Stimulated activated CD4-positive, alpha-beta T cell treated with anti-CD3 and anti-CD28 coated beads, TNF-alpha, amount 100 ng/mL, for 24 hours (primary cell): ENCODE measurements at regions not wholly inside any gene's neighbourhood (a gene's known extent, or its start where the extent isn't known, plus 50 kb on each side); places are given as distances from the start of the nearest gene placed in this dataset.

Experiments
- DNase-seq, 3 experiments: peaks; one replicate each; pipeline ENCODE4 v3.0.0-alpha.2; 2020; ENCODE audit warnings: low read depth in 3 of 3

DNA sequence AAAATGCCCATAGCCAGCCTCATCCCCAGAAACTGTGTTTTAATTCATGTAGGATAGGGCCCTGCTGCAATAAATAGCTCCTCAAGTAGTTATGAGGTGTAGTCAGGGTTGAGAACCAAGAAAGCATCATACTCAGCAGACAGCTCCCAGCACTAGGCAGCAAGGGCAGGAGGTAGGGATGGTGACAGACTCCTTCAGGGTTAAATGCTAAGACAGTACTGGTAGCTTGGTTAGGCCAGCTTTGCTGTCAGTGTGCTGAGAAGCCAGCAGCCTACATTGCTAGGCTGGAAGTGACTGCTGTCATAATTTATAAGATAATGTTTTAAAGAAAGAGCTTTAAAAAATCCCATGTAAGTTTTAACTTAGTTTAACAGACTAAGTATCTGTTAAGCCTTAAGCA lies 113.9 kb upstream of the IMMP2L start:
- DNase-seq, result no peak

DNA sequence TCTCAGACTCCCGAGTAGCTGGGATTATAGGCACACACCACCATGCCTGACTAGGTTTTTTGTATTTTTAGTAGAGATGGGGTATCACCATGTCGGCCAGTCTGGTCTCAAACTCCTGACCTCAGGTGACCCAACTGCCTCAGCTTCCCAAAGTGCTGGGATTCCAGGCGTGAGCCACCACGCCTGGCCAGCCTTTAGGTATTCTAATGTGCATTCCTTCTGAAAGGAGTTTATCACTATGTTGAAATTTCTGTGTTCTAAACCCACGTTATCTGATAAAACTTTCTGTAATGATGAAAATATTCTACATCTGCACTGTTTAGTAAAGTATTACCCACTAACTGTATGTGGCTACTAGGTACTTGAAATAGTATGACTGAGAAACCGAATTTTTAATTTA lies 110.6 kb upstream of the IMMP2L start:
- no peak for DNase-seq

DNA sequence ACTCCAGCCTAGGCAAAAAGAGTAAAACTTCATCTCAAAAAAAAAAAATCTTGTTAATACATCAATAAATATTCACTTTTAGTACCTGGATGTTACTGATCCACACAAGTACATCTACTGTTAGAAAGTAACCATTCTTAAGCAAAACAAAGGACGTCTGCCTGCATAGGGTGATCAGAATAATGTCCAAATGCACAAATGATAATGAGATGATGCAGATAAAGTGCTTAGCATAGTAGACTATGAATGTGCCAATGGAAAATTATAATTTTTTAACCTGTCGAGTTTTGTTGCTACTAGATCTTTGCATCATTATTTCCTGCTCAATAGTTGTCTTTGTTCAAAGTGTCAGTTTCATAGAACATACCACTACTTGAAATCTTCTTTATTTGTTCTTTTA lies 109.6 kb upstream of the IMMP2L start:
- no peak for DNase-seq

DNA sequence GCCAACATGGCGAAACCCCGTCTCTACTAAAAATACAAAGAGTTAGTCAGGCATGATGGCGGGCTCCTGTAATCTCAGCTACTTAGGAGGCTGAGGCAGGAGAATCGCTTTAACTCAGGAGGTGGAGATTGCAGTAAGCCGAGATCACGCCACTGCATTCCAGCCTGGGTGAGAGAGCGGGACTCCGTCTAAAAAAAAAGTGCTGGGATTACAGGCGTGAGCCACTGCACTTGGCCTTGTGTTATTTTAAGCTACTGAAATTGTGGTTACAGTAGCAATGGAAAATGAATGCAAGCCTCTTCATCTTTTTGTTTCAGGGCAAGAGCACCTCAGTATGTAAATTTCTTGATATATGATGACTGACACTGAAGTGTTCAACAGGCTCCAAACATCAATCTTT lies 106.4 kb upstream of the IMMP2L start:
- no peak for DNase-seq

DNA sequence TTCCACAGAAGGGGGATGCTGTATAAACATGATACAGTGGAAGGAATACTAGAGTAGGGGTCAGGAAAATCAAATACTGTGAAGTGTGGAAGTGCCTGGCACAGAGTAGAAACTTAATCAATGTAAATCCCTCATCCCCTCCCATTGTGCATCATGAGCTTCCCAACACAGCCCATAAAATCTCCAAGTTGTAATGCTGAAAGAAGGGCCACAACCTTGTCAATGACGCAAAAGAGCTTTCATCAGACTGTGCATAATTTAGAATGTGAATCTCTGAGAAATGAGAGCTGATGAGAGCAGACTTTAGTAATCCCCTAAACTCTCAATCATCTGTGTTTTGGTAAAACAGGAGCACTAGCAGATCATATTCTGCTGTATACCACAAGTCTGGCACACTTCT lies 105.2 kb upstream of the IMMP2L start:
- no peak for DNase-seq

DNA sequence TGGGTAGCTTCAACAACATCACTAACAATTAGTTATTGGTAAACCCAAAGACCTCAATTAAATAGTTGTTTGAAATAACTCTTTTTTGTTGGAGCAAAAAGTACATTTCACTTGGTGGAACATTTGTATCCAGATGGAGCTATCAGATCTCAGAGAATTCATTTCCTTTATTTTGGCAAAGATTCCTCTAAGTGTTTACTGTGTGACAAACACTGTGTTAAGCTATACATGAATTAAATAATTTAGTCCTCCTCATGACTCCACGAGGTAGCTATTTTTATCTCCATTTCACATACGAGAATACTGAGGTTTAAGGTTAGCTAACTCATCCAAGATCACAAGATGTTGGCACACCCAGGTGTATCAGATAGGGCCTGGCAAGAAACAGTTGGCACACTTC lies 104.0 kb upstream of the IMMP2L start:
- DNase-seq, result no peak

DNA sequence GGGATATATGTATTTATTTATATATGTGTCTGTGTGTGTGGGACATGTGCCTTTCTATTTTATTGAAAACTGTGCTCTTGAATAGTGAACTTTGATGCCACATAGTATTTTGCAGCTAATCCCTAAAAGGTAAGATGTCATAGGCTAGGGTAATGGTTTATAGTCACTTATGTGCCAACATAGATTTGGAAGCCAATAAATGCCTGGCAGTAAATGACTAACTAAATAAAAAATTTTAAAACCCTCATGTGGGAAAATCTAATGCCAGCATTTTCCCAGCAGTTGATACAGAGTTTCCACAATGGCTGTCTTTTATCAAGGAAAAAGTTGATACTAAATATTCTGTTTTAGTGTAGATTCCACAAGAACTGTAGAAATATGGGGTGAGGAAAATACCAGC lies 101.5 kb upstream of the IMMP2L start:
- DNase-seq, result no peak

DNA sequence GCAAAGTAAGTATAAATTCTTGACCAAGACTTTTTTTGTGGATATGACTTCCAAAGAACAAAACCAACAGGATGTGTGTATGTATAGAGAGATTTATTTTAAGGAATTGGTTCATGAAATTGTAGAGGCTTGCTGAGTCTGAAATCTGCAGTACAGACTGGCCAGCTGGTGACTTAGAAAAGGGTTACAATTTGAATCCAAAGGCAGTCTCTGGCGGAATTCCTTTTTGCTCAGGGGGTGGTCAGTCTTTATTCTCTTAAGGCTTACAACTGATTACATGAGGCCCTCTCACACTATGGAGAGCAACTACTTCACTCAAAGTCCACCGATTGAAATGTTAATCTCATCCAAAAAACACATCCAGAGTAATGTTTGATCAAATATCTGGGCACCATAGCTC lies 100.1 kb upstream of the IMMP2L start:
- no peak for DNase-seq

DNA sequence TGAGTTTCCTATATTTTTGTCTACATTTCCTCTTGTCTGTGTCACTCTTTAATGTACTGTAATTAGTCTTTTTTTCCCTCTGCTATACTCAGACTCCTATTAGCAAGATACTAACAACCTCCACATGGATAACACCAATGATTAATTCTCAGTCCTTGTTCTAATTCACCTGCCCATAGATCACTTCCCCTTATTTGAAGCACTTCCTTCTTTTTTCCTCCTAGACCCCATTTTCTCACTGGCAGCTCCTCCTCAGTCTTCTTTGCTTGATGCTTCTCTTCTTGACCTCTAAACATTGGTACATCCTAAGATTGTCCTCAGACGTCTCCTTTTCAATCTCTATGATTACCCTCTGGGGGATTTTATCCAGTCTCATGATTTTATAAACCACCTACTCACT lies 98.2 kb upstream of the IMMP2L start:
- DNase-seq, result no peak

DNA sequence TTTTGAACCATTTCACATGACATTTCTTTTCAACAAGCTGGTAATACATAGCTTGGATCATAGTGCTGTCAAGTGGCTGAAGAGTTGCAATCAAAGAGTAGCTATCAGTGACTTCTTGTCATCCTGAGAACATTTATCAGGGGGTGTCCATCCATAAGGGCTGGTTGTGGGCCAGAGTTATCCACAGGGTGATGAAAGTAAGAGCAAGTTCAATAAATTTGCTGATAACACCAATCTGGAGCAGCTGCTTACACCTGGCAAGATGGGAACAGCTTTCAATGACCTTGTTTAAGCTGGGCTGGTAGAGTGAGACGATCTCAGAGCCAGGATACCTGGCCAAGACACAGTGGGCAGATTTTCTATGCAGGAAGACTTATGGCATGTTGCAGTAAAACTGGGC lies 96.3 kb upstream of the IMMP2L start:
- DNase-seq, result no peak

DNA sequence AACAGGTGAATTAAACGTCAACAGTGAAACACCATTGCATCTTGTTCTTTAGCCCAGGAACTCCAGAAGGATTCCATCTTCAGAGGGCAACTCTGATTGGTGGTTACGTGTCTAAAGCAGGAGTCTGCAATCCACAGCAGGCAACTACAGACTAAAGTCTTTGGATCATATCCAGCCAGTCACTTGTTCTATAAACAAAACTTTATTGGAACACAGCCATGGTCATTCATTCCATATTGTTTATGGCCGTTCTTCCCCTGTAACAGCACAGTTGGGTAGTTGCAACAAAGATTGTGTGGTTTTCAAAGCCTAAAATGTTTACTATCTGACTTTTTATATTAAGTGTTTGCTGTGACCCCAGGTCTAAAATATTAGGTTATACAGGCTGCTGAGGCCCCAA lies 94.7 kb upstream of the IMMP2L start:
- no peak for DNase-seq

DNA sequence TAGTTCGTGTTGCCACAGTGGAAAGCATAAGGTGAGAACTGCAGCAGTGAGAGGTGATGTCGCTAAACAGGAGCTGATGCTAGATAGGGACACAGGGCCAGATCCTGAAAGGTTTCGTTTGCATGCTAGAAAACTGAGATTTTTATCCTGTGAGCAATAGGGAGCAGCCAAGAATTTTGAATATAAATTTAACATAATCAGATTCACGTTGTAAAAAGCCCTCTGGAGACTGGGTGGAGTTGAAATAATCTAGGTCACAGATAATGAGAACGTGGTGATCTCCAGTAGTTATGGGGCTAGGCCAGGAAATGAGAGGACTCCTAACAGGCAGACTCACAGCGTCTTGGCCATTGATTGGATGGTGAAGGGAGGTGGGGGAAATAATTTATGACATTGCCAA lies 92.1 kb upstream of the IMMP2L start:
- DNase-seq, result no peak

DNA sequence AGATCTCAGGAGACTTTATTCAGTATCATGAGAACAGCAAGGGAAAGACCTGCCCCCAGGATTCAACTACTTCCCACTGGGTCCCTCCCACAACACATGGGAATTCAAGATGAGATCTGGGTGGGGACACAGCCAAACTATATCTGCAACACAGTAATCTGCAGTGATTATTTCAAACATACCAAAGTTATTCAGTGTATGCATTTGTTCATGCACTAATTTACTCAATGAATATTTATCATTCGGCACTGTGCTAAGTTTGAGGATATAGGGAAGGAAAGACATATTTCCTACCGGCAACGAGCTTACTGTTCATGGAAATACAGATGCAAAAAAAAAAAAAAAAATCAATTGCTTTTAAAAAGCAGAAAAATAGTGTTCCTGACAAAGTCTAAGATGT lies 91.6 kb upstream of the IMMP2L start:
- DNase-seq, result no peak

DNA sequence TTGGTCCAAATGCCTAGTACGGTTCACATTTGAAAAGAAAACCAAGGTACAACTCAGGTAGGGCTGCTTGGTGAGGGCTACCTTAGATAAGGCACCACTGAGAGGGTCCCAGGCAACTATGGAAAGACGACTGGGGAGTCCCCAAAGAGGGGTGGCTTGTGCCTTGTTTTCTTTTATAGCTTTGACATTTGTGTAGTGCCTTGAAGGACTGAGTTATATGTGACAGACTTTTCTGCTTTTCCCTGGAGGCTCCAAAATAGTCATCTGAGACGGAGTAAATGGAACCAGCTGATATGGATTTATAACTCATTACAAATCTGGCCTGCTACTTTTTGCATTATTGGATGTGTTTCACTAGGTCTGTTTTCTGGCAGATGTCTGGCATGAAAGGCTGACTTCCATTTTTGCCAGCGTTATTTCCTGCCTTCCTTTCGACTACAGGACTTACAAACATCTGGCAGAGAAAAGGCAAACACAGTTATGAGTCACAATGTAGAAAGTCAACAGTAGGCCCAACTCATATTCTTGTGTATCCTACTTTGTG lies 88.2 kb upstream of the IMMP2L start:
- no peak for DNase-seq

DNA sequence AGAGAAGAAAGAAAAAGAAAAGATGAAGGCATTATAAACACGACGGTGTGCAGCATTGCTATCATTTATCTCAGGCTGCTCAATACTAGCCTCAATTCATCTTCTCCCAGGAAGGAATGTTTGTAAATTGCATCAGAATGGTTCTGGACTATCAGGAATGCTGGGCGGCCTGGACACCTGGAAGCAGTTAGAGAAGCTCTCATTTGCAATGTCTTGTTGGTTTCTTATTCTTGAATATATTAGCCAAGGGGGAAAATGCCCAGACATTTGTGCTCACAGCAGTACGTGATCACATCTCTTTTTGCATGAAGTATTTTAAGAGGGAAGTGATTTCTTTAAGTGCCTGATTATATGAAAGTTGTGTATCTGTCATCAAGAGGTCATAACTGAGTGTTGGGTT lies 85.6 kb upstream of the IMMP2L start:
- DNase-seq, result no peak

DNA sequence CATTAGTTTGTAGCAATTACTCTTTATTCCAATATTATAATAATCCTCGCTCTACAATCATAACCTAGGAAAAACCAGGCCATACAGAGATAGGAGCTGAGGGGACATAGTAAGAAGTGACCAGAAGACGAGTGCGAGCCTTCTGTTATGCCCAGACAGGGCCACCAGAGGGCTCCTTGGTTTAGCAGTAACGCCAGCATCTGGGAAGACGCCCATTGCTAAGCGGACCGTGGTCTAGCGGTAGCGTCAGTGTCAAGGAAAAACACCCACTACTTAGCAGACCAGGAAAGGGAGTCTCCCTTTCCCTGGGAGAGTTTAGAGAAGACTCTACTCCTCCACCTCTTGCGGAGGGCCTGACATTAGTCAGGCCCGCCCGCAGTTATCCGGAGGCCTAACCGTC lies 82.3 kb upstream of the IMMP2L start:
- DNase-seq, result peak in 1 of 3 experiments; percentile 7

DNA sequence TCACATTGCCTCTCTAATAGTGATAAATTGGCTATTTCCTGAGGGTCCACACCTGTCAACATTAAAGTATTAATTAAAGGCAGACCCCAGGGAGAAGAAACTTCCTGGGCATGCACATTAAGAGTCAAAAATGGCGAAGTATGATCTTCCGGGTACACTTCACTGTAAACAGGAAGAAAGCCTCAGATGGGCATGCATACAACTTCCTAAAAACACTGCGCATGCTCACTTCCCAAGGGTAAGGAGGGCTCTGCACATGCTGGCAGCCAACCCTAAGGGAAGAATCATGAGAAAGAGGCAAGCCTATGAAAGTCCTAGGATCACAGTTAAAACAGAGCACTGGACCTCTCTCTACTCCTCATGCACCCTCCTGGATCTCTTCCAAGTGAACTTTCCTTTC lies 80.1 kb upstream of the IMMP2L start:
- no peak for DNase-seq

DNA sequence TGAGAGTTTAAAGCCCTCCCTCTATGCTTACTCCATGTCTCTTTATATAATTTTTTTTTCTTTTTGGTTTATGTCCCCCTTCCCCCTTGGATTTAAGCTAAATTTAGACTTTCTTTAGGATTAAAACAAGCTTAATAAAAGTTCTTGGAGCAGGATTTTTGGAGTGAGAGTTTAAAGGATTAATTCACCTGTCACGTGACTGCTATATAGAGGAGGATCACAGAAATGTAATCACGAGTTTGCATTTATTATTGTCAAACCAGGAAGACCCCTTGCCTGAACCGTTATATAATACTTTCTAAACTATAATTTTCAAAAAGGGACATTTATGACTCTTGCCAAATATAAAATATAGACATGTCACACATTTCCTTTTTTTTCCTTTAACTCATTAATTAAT lies 78.1 kb upstream of the IMMP2L start:
- DNase-seq, result no peak

DNA sequence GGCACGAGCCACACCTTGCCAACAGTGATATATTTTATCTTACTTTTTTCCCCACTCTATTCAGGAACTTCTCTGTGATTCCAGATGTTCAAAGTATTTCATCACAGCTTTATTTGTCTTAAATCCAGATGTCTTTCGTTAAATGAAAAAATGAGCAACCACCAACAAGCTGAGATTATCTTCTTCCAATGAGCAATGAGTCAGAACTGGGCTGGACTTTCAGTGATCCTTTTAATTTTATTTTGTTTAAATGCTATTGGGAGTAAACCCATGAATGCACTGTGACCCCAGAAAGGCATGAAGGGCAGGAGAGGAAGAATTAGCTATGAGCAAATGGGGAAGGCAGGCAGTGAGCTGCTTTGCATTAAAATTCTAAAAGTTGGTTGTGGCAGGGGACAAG lies 77.6 kb upstream of the IMMP2L start:
- no peak for DNase-seq

DNA sequence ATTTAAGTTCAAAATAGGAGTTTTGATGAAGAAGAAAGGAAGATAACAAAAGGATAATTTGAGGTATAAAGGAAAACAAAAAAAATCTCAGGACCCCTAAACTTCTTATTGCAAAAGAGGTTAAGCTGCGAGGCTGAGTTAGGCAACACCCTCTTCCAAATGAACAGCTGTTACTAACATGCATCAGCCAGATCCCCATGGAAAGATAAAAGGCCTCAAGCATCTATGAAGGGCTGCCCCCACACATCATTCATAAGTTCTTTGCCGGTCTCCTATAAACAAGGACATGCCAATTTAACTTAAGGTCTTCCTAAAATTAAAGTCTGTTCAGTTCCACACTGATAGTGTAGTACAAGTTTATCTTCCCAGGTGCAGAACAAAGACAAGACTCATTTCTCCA lies 75.8 kb upstream of the IMMP2L start:
- DNase-seq, result no peak

DNA sequence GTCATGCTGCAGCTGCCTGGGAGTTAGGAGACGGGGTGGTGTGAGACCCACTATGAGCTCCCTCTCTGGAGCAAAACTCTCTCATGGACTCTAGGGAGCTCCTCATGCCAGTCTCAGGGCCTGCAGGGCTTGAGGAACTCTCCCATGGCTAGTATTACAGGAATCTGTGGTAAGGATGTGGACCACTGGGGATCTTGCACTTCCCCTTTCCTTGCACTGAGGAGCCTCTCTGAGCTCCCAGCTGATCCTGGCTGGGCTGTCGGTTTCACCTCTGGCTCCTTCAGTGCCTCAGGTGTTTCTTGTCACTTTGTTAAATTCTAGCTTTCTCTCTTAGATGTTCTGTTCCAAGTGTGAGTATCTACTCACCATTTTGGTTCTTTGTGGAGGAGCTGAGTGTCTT lies 71.6 kb upstream of the IMMP2L start:
- DNase-seq, result no peak

DNA sequence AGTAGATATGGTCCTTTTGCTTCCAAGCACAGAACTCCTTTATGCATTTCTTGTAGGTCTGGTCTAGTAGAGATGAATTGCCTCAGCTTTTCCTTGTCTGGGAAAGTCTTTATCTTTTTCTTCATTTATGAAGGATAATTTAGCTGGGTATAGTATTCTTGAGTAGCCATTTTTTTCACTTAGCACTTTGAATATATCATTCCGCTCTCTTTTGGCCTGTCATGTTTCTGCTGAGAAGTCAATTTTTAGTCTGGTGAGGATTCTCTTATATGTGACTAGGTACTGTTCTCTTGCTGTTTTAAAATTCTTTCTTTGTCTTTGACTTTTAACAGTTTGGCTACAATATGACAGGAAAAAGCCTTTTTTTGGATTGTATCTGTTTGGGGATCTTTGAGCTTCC lies 68.6 kb upstream of the IMMP2L start:
- DNase-seq, result no peak

DNA sequence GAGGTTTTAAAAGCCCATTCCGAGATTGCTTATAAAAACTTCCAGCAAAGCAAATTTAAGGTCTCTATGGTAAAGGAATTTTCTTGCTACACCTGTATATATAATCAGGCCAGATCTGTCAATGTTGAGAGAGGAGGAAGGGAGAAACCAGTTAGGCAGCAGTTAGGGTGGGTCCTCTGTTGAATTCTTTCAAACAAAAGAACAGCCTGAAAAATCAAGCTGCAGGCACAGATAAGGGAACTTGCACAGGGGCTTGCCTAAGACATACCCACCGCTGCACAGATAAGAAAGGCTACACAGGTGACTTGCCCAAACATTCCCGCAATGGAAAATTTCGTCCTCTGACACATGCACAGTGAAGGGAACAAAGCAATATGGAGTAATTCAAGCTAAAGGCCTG lies 59.8 kb upstream of the IMMP2L start:
- no peak for DNase-seq
